Vagina (tissue), 2 donors: ENCODE measurements at regions not wholly inside any gene's neighbourhood (a gene's known extent, or its start where the extent isn't known, plus 50 kb on each side); places are given as distances from the start of the nearest gene placed in this dataset.

Experiments used
- DNase-seq, 2 donors: peaks; one replicate each; pipeline ENCODE4 v3.0.0-alpha.2; 2017; ENCODE audit errors: extremely low spot score in 2 of 2
- H3K27ac ChIP-seq: fragments of 200-600 bp; sonication (generic); one replicate; pipeline ENCODE4 v1.5.1; 2019
- H3K27me3 ChIP-seq: fragments of 200-600 bp; sonication (generic); one replicate; pipeline ENCODE4 v1.5.1; 2019
- H3K36me3 ChIP-seq, 2 donors: fragments of 200-600 bp; sonication (generic); one replicate each; pipeline ENCODE4 v1.5.1; 2017 to 2019
- H3K4me1 ChIP-seq: fragments of 200-600 bp; sonication (generic); one replicate; pipeline ENCODE4 v1.5.1; 2019
- H3K4me3 ChIP-seq, 2 donors: fragments of 200-600 bp; sonication (generic); 1 replicate in 1 of 2; 2 replicates in 1 of 2; pipeline ENCODE4 v1.5.1; 2016 to 2019
- H3K9me3 ChIP-seq: fragments of 200-600 bp; sonication (generic); one replicate; pipeline ENCODE4 v1.5.1; 2019
- POLR2A ChIP-seq, 2 donors: fragments of 450-650 bp; IDR thresholded peaks; one replicate each; pipeline ENCODE4 v1.6.1; 2017; ENCODE audit warnings: antibody characterized with exemption in 2 of 2, mild to moderate bottlenecking in 2 of 2, moderate library complexity in 2 of 2
- POLR2AphosphoS5 ChIP-seq, 2 donors: sonication (generic); formaldehyde crosslinking; IDR thresholded peaks; one replicate each; pipeline ENCODE4 v1.9.0; 2017; ENCODE audit warnings: antibody characterized with exemption in 2 of 2, mild to moderate bottlenecking in 2 of 2, low read depth in 1 of 2; ENCODE audit not compliant: insufficient read depth in 1 of 2
- intact Hi-C: fragments of 100-400 bp; cut with DNase I; formaldehyde crosslinking; loops from one replicate; pipeline ENCODE4 v1.15.1; 2023
- TF ChIP-seq, protein P1 (sequence below), 3 experiments: fragments of 450-650 bp in 2 of 3; fragments of 200-600 bp in 1 of 3; sonication (generic) in 1 of 3; IDR thresholded peaks; one replicate each; pipeline ENCODE4 v1.5.1; 2017 to 2019; ENCODE audit warnings: antibody characterized with exemption in 3 of 3, mild to moderate bottlenecking in 2 of 3, moderate library complexity in 2 of 3

DNA sequence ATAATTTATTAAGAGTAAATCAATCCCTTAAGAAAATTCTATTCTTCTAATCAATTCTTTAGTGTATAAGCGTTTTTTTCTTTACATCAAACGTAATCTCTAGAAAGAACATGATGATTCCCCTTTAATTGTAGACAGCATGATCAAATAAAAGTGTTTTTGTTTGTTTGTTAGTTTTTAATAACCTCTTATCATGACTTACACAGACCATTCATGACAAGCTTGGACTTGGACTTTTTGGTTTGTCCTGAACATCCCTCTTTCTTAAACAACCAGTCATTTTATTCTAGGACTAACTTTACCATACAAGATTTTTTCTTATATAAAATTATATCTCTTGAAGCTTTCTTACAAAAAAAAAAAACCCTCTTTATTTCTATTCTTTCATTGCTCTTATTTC, 344.6 kb upstream of the SPOCK3 start:
- TF ChIP-seq POLR2A (IDR thresholded peaks at IDR 0.05), result no peak
- TF ChIP-seq, protein P1, sequence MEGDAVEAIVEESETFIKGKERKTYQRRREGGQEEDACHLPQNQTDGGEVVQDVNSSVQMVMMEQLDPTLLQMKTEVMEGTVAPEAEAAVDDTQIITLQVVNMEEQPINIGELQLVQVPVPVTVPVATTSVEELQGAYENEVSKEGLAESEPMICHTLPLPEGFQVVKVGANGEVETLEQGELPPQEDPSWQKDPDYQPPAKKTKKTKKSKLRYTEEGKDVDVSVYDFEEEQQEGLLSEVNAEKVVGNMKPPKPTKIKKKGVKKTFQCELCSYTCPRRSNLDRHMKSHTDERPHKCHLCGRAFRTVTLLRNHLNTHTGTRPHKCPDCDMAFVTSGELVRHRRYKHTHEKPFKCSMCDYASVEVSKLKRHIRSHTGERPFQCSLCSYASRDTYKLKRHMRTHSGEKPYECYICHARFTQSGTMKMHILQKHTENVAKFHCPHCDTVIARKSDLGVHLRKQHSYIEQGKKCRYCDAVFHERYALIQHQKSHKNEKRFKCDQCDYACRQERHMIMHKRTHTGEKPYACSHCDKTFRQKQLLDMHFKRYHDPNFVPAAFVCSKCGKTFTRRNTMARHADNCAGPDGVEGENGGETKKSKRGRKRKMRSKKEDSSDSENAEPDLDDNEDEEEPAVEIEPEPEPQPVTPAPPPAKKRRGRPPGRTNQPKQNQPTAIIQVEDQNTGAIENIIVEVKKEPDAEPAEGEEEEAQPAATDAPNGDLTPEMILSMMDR (IDR thresholded peaks at IDR 0.05), result no peak
- no peak for TF ChIP-seq POLR2AphosphoS5 (IDR thresholded peaks at IDR 0.05; ENCODE audit: insufficient read depth in 1 of 2, low read depth in 1 of 2)
- Histone ChIP-seq H3K4me3 (no peak overlapping the region), H3K27me3 (no peaks in the 10 kb centered on the region), H3K36me3 (no peaks in the 10 kb centered on the region), H3K27ac (no peak overlapping the region), H3K9me3 (no peaks in the 10 kb centered on the region), H3K4me1 (no peaks in the 10 kb centered on the region)
- intact Hi-C loops, result no loop called here
- no peak for DNase-seq

DNA sequence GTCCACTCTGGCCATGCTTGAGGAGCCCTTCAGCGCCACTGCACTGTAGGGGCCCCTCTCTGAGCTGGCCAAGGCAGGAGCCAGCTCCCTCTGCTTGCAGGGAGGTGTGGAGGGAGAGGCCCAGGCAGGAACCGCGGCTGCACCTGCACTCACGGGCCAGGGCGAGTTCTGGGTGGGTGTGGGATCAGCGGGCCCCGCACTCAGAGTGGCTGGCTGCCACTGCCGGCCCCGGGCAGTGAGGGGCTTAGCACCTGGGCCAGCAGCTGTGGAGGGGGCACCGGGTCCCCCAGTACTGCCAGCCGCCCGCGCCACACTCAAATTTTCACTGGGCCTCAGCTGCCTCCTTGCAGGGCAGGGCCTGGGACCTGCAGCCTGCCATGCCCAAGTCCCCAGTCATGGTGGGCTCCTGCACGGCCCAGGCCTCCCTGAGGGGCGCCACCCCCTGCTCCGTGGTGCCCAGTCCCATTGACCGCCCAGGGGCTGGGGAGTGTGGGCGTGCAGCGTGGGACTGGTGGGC, 347.2 kb upstream of the SPOCK3 start:
- intact Hi-C loops, result no loop called here

DNA sequence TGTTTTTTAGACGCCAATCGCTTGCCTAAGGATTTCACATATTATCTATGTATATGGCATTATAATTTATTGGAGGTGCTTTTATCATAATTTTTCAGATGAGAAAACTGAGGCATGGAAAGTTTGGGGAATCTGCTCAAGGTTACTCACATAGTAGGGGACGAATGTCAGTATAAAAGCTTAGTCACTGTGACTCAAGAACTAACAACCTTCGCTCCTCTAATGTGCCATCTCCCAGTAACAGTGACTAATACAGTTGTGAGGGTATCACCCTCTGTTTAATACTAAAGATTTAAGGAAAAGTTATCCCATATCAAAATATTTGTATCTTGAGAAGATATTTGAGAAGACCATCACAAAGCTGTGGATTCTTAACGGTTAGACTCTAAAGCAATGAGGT, 353.1 kb upstream of the SPOCK3 start:
- Histone ChIP-seq H3K27ac (no peak overlapping the region), H3K36me3 (no peaks in the 10 kb centered on the region), H3K27me3 (no peaks in the 10 kb centered on the region), H3K9me3 (no peaks in the 10 kb centered on the region), H3K4me1 (no peaks in the 10 kb centered on the region), H3K4me3 (no peak overlapping the region)
- no peak for DNase-seq
- intact Hi-C loops, result no loop called here
- TF ChIP-seq POLR2AphosphoS5 (IDR thresholded peaks at IDR 0.05; ENCODE audit: insufficient read depth in 1 of 2, low read depth in 1 of 2) (no peak), POLR2A (IDR thresholded peaks at IDR 0.05) (no peak)
- TF ChIP-seq, protein P1 (IDR thresholded peaks at IDR 0.05), result no peak

More for the DNA sequence above, 347.2 kb upstream of the SPOCK3 start:
- no peak overlapping the region for H3K4me3 ChIP-seq
- TF ChIP-seq, protein P1 (IDR thresholded peaks at IDR 0.05), result no peak
- TF ChIP-seq POLR2A (IDR thresholded peaks at IDR 0.05) (no peak), POLR2AphosphoS5 (IDR thresholded peaks at IDR 0.05; ENCODE audit: insufficient read depth in 1 of 2, low read depth in 1 of 2) (no peak)
- no peaks in the 10 kb centered on the region for H3K4me1 ChIP-seq
- no peaks in the 10 kb centered on the region for H3K27me3 ChIP-seq
- H3K9me3 ChIP-seq, result no peaks in the 10 kb centered on the region
- no peak for DNase-seq
- H3K36me3 ChIP-seq, result no peaks in the 10 kb centered on the region
- no peak overlapping the region for H3K27ac ChIP-seq

DNA sequence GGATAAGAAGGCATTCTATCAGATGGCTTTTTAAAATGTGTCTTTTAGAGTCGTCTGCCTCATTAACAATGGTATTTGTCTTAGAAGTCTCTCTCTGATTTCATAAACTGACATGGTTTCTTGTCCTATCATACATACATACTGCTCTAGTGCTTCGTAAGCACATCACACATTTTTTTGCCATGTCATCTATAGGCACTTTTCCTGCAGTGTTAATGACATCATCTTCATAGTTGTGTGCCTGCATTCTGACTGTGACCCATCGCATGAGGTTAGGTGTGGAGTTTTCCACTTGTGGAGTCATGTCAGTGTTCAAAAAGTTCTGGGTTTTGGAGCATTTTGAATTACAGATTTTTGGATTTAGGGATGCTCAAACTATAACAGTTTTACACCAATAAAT, 361.6 kb upstream of the SPOCK3 start:
- Histone ChIP-seq H3K9me3 (no peaks in the 10 kb centered on the region), H3K4me1 (no peaks in the 10 kb centered on the region), H3K27me3 (no peaks in the 10 kb centered on the region), H3K27ac (no peak overlapping the region), H3K4me3 (no peak overlapping the region), H3K36me3 (no peaks in the 10 kb centered on the region)
- TF ChIP-seq, protein P1 (IDR thresholded peaks at IDR 0.05), result no peak
- TF ChIP-seq POLR2AphosphoS5 (IDR thresholded peaks at IDR 0.05; ENCODE audit: insufficient read depth in 1 of 2, low read depth in 1 of 2) (no peak), POLR2A (IDR thresholded peaks at IDR 0.05) (no peak)
- no peak for DNase-seq
- intact Hi-C loops, result no loop called here

DNA sequence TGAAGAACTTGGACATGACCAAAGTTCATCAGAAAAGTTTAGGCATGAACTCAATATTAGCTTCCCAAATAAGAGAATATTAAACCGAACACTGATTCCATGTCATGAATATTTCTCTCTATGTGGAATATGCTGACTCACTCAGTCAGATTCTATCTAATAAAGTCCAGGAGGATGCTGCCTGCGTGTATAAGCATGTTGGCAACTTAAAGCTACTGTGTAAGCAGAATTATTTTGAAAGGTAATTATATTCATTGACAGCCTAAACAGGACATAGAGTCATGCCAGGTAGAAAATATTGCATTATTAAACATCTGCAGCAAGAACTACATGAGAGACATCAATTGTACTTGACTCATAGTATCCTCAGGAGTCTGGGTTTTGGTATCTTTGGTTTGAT, 367.9 kb upstream of the SPOCK3 start:
- intact Hi-C loops, result no loop called here
- Histone ChIP-seq H3K27me3 (no peaks in the 10 kb centered on the region), H3K4me3 (no peak overlapping the region), H3K4me1 (no peaks in the 10 kb centered on the region), H3K27ac (no peak overlapping the region), H3K9me3 (no peaks in the 10 kb centered on the region), H3K36me3 (no peaks in the 10 kb centered on the region)
- TF ChIP-seq, protein P1 (IDR thresholded peaks at IDR 0.05), result no peak
- TF ChIP-seq POLR2A (IDR thresholded peaks at IDR 0.05), result no peak
- no peak for TF ChIP-seq POLR2AphosphoS5 (IDR thresholded peaks at IDR 0.05; ENCODE audit: insufficient read depth in 1 of 2, low read depth in 1 of 2)
- DNase-seq, result no peak
